Transverse colon (tissue), 4 donors: ENCODE measurements at regions not wholly inside any gene's neighbourhood (a gene's known extent, or its start where the extent isn't known, plus 50 kb on each side); places are given as distances from the start of the nearest gene placed in this dataset.

ENCODE experiments used
- DNase-seq: peaks from one replicate; pipeline ENCODE4 v3.0.0-alpha.2; 2019
- H3K27ac ChIP-seq, 4 donors: fragments of 200-600 bp; sonication (generic); 2 replicates each; pipeline ENCODE4 v1.5.1; 2016 to 2018; ENCODE audit warnings: inconsistent platforms in 4 of 4
- H3K27me3 ChIP-seq: fragments of 200-600 bp; sonication (generic); 2 replicates; pipeline ENCODE4 v1.5.1; 2017; ENCODE audit warnings: inconsistent platforms
- H3K36me3 ChIP-seq, 4 donors: fragments of 200-600 bp; sonication (generic); 2 replicates each; pipeline ENCODE4 v1.5.1; 2017 to 2019; ENCODE audit warnings: inconsistent platforms in 4 of 4
- H3K4me1 ChIP-seq, 4 donors: fragments of 200-600 bp; sonication (generic); 2 replicates each; pipeline ENCODE4 v1.5.1; 2017 to 2020; ENCODE audit warnings: inconsistent platforms in 4 of 4
- H3K4me3 ChIP-seq, 4 donors: fragments of 200-600 bp; sonication (generic); 1 replicate in 1 of 4; 2 replicates in 3 of 4; pipeline versions ENCODE4 v1.5.1 to v1.6.1; 2017 to 2019; ENCODE audit warnings: inconsistent platforms in 4 of 4
- H3K9me3 ChIP-seq, 2 donors: fragments of 200-600 bp; sonication (generic); 2 replicates each; pipeline ENCODE4 v1.5.1; 2017 to 2019; ENCODE audit warnings: inconsistent platforms in 2 of 2
- CTCF ChIP-seq, 5 experiments: fragments of 200-600 bp in 3 of 5; fragments of 450-650 bp in 2 of 5; sonication (generic) in 3 of 5; IDR thresholded peaks; 1 replicate in 2 of 5; 2 replicates in 3 of 5; pipeline ENCODE4 v1.5.1; 2016 to 2017; ENCODE audit warnings: antibody characterized with exemption in 5 of 5, inconsistent platforms in 3 of 5, mild to moderate bottlenecking in 2 of 5, moderate library complexity in 1 of 5
- EP300 ChIP-seq: sonication (generic); formaldehyde crosslinking; IDR thresholded peaks from one replicate; pipeline ENCODE4 v1.6.1; 2017; ENCODE audit warnings: antibody characterized with exemption, low read depth
- POLR2A ChIP-seq: fragments of 450-650 bp; IDR thresholded peaks from one replicate; pipeline ENCODE4 v1.6.1; 2016; ENCODE audit warnings: antibody characterized with exemption, mild to moderate bottlenecking, moderate library complexity
- POLR2AphosphoS5 ChIP-seq, 3 donors: sonication (generic); formaldehyde crosslinking; IDR thresholded peaks; one replicate each; pipeline ENCODE4 v1.6.1; 2016; ENCODE audit warnings: antibody characterized with exemption in 3 of 3
- WGBS, 2 donors: methylation state at CpG; one replicate each; pipeline ENCODE4 v1.1.5; 2018; ENCODE audit warnings: low coverage in 1 of 2; 5-methylcytosine and 5-hydroxymethylcytosine counted together
- in situ Hi-C, 4 donors: fragments of 200-750 bp; cut with MboI; loops; one replicate each; pipeline versions ENCODE4 v1.15.0 to v1.15.1; 2017; ENCODE audit warnings: low sequenced_read_pairs in 3 of 4, low pct_ligation_motif_present in 1 of 4, low pct_unique_long_range_greater_than_20kb in 1 of 4
- intact Hi-C: fragments of 100-400 bp; cut with DNase I; formaldehyde crosslinking; loops from one replicate; pipeline ENCODE4 v1.15.1; 2023; ENCODE audit warnings: low total_unique reads

DNA sequence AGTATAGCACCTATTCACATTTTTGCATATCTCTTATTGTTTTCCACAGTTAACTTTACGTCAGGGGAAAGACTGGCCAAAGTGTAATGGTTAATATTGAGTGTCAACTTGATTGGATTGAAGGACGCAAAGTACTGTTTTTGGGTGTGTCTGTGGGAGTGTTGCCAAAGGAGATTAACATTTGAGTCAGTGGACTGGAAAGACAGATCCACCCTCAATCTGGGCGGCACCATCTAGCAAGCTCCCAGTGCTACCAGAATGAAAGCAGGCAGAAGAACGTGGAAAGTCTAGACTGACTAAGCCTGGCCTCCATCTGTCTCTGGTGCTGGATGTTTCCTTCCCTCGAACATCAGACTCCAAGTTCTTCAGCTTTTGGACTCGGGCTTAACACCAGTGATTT is 1900.7 kb upstream of the RAG2 start:
- H3K36me3 ChIP-seq: no peaks in the 10 kb centered on the region
- H3K4me1 ChIP-seq: no peaks in the 10 kb centered on the region
- H3K9me3 ChIP-seq: no peaks in the 10 kb centered on the region
- H3K27ac ChIP-seq: no peak overlapping the region
- WGBS, 2 donors: 39 to 63% methylated on average over 3 to 6 of the region's 6 CpGs
- DNase-seq: no peak
- intact Hi-C loops (no loop called here), in situ Hi-C loops (no loop called here)
- no peaks in the 10 kb centered on the region for H3K27me3 ChIP-seq
- no peak overlapping the region for H3K4me3 ChIP-seq
- TF ChIP-seq POLR2AphosphoS5 (IDR thresholded peaks at IDR 0.05): no peak
- no peak for TF ChIP-seq POLR2A
- TF ChIP-seq CTCF (IDR thresholded peaks at IDR 0.05): no peak
- TF ChIP-seq EP300: no peak

DNA sequence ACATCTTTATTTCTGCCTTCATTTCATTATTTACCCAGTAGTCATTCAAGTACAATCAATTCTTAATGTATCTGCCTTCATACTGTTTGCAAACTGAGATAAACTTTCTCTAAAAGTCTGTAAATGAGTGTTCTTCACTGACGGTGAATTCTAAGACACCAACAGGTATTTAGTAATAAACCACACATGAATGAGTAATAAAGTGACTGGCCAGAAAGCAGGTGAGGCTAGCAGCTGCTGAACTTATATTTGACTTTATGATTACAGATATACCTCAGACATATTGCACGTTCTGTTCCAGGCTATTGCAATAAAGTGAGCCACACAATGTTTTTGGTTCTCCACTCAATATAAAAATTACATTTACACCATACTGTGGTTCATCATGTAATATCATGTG is 1894.0 kb upstream of the RAG2 start:
- no peak for DNase-seq
- Histone ChIP-seq H3K4me3 (no peak overlapping the region), H3K36me3 (no peaks in the 10 kb centered on the region), H3K4me1 (no peaks in the 10 kb centered on the region), H3K9me3 (no peaks in the 10 kb centered on the region), H3K27ac (no peak overlapping the region), H3K27me3 (no peaks in the 10 kb centered on the region)
- in situ Hi-C loops: no loop called here
- WGBS, 2 donors: 48 to 54% methylated on average over 2 of the region's 2 CpGs
- intact Hi-C loops: no loop called here
- TF ChIP-seq POLR2AphosphoS5 (IDR thresholded peaks at IDR 0.05): no peak
- no peak for TF ChIP-seq CTCF (IDR thresholded peaks at IDR 0.05)
- no peak for TF ChIP-seq POLR2A
- TF ChIP-seq EP300: no peak

GRCh38 chr11:38481391-38481790 is 1883.4 kb upstream of the RAG2 start:
- Histone ChIP-seq H3K36me3 (no peaks in the 10 kb centered on the region), H3K27ac (no peak overlapping the region), H3K9me3 (no peaks in the 10 kb centered on the region), H3K27me3 (no peaks in the 10 kb centered on the region), H3K4me3 (no peak overlapping the region), H3K4me1 (no peaks in the 10 kb centered on the region)
- no peak for TF ChIP-seq EP300
- TF ChIP-seq POLR2A: no peak
- intact Hi-C loops (no loop called here), in situ Hi-C loops (no loop called here)
- no peak for DNase-seq
- 93% methylated on average over 12 of the region's 12 CpGs; no CpG with 5 or more reads in 1 of the 2 donors for WGBS, 2 donors

DNA sequence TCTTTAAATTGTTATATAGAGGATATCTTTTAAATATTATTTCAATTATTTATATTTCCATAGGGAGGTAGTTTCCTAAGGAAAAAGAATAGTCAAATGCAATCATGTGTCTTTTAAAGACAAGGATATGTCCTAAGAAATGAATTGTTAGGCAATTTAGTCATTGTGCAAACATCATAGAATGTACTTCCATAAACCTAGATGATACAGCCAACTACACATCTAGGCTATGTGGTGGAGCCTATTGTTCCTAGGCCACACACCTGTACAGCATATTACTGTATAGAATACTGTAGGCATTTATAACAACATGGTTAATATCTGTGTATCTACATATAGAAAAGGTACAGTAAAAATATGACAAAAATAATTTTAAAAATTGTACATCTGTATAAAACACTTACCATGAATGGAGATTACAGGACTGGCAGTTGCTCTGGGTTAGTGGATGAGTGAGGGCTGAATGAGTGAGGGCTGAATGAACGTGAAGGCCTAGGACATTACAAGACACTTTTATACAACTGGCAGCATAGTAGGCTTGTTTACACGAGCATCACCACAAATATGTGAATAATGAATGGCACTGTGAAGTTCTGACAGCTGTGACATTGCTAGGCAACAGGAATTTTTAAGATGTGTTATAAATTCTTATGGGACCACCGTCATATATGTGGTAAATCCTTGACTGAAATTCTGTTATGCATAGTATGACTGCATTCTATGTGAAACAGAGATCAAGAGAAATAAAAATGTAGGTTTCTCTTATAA is 1879.0 kb upstream of the RAG2 start:
- no peaks in the 10 kb centered on the region for H3K27me3 ChIP-seq
- H3K4me1 ChIP-seq: no peaks in the 10 kb centered on the region
- H3K4me3 ChIP-seq: no peak overlapping the region
- DNase-seq: no peak
- H3K9me3 ChIP-seq: no peaks in the 10 kb centered on the region
- no peaks in the 10 kb centered on the region for H3K36me3 ChIP-seq
- intact Hi-C loops (no loop called here), in situ Hi-C loops (no loop called here)
- TF ChIP-seq EP300 (no peak), POLR2AphosphoS5 (IDR thresholded peaks at IDR 0.05) (no peak), POLR2A (no peak), CTCF (IDR thresholded peaks at IDR 0.05) (no peak)
- 33 to 53% methylated on average over 3 of the region's 3 CpGs for WGBS, 2 donors
- H3K27ac ChIP-seq: no peak overlapping the region

DNA sequence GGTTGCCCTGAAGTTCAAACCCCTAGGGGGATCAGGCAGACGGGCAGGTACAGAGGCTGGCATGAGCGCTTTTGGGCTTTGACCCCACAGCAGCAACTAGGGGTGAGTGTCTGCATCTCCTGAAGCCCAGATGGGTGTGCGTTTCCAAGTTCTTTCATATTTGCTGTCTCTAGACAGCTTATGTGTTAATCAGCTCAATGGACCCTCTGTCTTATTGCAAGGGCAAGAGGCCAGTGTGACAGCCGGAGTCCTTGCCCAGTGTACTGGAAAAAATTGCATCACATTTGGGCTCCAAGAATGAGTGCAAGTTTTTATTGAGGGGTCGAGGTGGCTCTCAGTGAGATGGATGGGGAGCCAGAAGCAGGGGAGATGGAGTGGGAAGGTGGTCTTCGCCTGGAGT is 1863.7 kb upstream of the RAG2 start:
- no peak for DNase-seq
- in situ Hi-C loops (no loop called here), intact Hi-C loops (no loop called here)
- H3K27me3 ChIP-seq: no peaks in the 10 kb centered on the region
- TF ChIP-seq POLR2A (no peak), POLR2AphosphoS5 (IDR thresholded peaks at IDR 0.05) (no peak), EP300 (no peak), CTCF (IDR thresholded peaks at IDR 0.05) (no peak)
- H3K36me3 ChIP-seq: no peaks in the 10 kb centered on the region
- H3K9me3 ChIP-seq: no peaks in the 10 kb centered on the region
- no peaks in the 10 kb centered on the region for H3K4me1 ChIP-seq
- H3K4me3 ChIP-seq: no peak overlapping the region
- WGBS, 2 donors: 74% methylated on average over 6 of the region's 6 CpGs; no CpG with 5 or more reads in 1 of the 2 donors
- no peak overlapping the region for H3K27ac ChIP-seq
